ENCODE measurements at regions not wholly inside any gene's neighbourhood (a gene's known extent, or its start where the extent isn't known, plus 50 kb on each side); places are given as distances from the start of the nearest gene placed in this dataset.

DNA sequence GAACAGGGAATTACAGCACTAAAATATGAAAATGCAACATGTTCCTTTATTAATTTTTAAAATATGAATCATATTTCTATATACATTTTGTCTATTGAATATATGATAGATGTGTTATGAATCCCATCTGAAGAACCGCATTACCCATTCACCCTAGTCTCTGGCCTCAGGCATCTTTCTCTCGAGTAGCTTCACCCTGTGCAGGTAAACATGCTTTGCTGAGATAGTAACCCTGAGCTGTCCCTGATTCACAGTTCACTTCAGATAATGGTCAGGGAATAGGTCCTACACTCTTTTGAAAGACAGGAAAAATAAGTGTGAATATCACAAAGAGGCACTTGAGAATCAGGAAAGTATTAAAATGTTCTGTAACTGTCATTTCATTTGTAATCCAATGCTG lies 766.8 kb downstream of the IRX1 start:
- DNase-seq (ENCODE audit: low spot score), result no peak
- ATAC-seq, result no peak

GRCh38 chr5:4363045-4363444 lies 767.4 kb downstream of the IRX1 start:
- no peak for ATAC-seq
- no peak for DNase-seq (ENCODE audit: low spot score)

- ATAC-seq (no peak), DNase-seq (ENCODE audit: low spot score) (no peak)
These were observed 771.0 kb downstream of the IRX1 start for GRCh38 chr5:4366628-4367027.

- ATAC-seq (no peak), DNase-seq (ENCODE audit: low spot score) (no peak)
These were observed 769.9 kb upstream of the ADAMTS16 start for GRCh38 chr5:4370218-4370617.

DNA sequence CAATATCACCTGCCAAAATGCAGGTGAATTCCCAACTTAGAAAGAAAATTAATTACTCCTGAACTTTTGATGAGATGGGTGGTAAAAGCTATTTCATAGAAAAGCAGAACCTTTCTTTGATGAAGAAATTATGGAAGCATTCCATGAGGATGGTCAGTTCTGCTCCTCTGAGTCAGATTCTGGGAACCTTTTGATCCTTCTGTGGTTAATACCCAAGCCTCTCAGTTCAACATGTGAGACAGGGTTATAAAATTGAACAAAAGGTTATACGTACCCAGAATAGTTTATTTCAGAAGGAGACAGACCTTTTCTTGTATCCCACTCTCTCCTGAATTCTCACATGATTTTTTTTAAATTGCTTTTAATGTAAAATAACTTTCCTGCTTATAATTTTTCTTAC lies 767.6 kb upstream of the ADAMTS16 start:
- DNase-seq (ENCODE audit: low spot score) (no peak), ATAC-seq (no peak)

DNA sequence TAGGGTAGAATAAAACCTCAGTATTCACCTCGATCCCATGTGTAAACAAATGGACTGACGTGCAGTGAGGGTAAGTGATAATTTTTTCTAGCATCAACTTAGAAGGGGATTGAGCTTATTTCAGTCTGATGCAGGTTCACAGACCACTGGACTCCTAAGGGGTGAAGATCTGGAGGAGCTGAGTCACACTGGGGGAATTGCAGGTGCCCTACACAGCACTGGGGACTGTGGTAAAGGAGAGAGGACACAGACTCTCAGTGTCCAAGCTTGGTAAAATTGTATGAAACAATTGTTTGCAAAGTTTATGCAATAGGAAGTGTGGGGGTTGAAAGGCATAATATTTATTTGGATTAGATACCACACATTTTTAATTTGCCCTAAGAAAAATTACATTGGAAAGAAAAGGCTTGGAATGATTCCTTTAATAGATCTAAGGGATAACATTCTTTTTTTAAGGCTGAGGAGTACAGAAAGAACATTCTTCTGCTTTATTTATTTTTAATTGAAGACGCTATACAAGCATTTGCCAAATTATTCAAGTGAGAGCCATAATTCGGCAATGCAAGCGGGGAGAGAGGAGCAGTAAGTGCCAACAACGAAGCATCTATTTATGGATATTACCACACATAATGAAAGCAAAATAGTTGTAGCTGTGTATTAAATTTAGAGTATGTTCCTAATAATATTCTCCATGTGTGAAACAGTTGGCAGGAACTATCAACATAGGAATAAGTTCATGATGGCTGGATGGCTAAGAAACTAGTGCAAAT lies 766.9 kb upstream of the ADAMTS16 start:
- no peak for DNase-seq (ENCODE audit: low spot score)

GRCh38 chr5:4374866-4375265 lies 765.3 kb upstream of the ADAMTS16 start:
- no peak for ATAC-seq
- DNase-seq (ENCODE audit: low spot score), result no peak

More for the DNA sequence above, 766.9 kb upstream of the ADAMTS16 start:
- no peak for ATAC-seq

DNA sequence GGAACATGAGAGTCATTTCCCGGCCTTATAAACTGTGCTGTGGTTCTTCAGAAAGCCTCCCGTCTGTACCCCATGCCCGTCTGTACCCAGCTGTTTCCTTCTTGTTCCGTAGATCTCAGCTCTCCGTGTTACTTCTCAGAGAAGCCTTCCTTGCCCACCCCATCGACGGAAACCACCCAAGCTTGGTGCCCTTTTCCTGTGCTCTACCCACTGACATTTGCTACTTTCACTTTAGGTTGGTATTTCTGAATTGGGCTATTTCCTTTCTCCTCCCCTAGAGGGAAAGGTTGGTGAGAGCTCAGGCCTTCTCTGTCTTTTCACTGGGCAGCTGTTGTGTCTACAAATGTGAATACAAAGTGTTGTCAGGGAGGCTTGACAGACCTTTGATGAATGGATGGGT lies 764.5 kb upstream of the ADAMTS16 start:
- no peak for DNase-seq (ENCODE audit: low spot score)
- no peak for ATAC-seq

DNA sequence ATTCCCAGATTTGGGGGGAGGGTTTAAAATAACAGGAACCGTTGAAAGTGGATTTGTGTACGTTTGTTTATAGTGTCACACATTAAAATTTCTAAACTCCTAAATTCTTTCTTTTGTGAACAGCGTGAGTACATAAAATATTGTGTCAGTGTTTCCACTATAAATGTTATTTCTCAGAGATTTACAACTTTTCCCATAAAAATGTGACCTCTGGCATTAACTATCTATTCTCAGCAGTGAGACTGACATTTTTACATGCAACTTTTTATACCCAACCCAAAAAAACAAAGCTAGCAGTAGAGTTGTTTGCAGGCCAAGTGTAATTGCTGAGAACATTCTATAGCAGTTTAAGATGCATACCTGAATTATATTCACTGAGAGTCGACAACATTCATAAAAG lies 757.0 kb upstream of the ADAMTS16 start:
- ATAC-seq, result no peak
- DNase-seq (ENCODE audit: low spot score), result no peak

- DNase-seq (ENCODE audit: low spot score) (no peak), ATAC-seq (no peak)
These were observed 756.5 kb upstream of the ADAMTS16 start for GRCh38 chr5:4383518-4384198.

DNA sequence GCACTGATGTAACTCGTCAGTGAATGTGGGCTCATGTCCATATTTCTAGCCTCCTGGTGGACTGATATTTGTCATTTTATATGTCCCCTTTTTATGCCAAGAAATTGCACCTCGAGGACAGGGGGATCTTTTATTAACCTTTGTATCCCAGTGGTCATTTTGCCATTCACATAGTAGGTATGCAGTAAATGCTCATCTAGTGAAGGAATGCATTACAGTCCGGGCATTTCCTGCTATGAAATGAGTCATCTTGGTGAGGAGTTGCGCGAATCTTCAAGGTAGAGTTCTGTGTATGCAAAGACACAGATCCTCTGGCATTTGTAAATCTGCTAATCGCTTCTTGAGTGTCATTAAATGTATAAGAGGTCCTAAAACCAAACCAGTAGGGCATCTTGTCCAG lies 755.5 kb upstream of the ADAMTS16 start:
- DNase-seq (ENCODE audit: low spot score), result no peak
- ATAC-seq, result no peak

- no peak for DNase-seq (ENCODE audit: low spot score)
- ATAC-seq, result no peak
These were observed 754.0 kb upstream of the ADAMTS16 start for GRCh38 chr5:4386152-4386551.

GRCh38 chr5:4387290-4387689 lies 752.8 kb upstream of the ADAMTS16 start:
- ATAC-seq (no peak), DNase-seq (ENCODE audit: low spot score) (no peak)

- no peak for ATAC-seq
These were observed 744.4 kb upstream of the ADAMTS16 start for GRCh38 chr5:4395752-4396151.

GRCh38 chr5:4405614-4406219 lies 734.4 kb upstream of the ADAMTS16 start:
- ATAC-seq, result no peak
- no peak for DNase-seq (ENCODE audit: low spot score)

More at GRCh38 chr5:4395752-4396151, 744.4 kb upstream of the ADAMTS16 start:
- no peak for DNase-seq (ENCODE audit: low spot score)

- no peak for ATAC-seq
- no peak for DNase-seq (ENCODE audit: low spot score)
These were observed 730.0 kb upstream of the ADAMTS16 start for GRCh38 chr5:4410151-4410550.

GRCh38 chr5:4411664-4412063 lies 728.5 kb upstream of the ADAMTS16 start:
- ATAC-seq (no peak), DNase-seq (ENCODE audit: low spot score) (no peak)

DNA sequence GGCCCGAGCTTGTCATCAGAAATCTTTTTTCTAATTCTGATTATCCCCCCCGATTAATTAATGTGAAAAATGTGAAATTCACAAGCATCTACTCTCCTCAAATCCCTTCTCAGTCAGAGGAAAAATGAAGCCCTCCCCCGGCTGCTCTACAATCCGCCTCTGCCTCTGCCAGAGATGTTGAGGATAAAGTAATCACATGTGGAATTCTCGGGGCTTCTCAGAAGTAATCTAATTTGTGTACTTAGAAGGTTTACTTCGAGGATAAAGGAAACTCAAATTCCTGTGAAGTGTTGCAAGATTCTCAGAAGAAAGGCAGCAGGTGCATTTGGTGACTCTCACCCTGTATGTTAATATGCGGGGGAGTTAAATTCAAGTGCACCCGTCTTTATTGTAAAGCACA lies 726.1 kb upstream of the ADAMTS16 start:
- DNase-seq (ENCODE audit: low spot score) (no peak), ATAC-seq (no peak)

DNA sequence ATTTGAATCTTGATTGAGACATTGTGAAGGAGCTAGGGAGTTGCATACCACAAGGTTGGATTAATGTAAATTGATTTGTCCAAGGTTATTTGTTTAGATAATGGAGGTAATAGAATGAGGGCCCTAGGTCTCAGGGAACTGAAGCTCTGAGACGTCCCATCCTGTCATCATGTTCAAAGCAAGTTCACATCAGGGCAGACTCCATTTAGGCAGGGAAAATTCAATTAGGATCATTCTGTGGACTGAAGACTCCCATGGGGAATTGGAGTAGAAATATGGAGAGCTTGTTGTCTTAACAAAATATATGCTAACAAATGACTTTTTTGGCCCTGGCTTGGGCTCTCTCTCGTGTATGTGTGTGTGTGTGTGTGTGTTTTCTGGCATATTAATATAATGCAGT lies 722.0 kb upstream of the ADAMTS16 start:
- no peak for ATAC-seq
- DNase-seq (ENCODE audit: low spot score), result no peak

GRCh38 chr5:4419281-4419680 lies 720.8 kb upstream of the ADAMTS16 start:
- DNase-seq (ENCODE audit: low spot score), result no peak
- ATAC-seq, result no peak

DNA sequence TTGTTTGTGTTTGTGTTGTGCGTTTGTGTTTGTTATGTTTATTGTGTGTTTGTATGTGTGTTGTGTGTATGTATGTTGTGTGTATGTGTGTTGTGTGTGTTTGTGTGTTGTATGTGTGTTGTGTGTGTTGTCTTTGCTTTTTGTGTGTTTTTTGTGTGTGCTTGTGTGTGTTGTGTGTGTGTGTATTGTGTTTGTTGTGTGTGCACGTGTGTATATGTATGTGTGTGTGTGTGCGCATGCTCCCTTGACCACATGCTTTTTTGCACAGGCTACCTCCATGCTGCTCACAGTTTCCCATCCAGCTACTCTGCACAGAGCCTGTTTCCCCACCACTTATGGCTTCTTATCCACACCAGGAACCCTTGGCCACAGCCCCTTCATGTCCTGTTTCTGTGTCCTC lies 720.0 kb upstream of the ADAMTS16 start:
- ATAC-seq (no peak), DNase-seq (ENCODE audit: low spot score) (no peak)

DNA sequence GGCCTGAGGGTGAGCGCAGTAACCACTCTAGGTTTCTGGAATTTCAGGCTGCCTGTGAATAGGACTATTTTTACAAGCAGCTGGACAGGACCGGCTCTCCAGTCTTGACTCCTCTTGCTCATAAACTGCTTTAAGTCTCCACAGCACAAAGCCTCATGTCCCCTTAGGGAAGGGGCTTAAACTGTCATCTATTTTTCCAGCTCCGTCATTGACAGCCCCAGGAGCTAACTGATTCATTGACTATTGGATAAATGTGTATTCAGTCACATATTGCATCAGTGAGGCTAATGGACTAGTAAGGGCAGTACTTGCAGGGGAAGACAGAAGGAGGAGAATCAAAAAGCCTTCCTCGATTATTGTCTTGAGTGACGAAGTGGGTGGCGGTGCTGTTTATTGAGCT lies 719.4 kb upstream of the ADAMTS16 start:
- no peak for ATAC-seq
- no peak for DNase-seq (ENCODE audit: low spot score)

Measured in left lobe of liver (tissue), 2 donors.